NCI-H82 treated with DMSO at 0.1 percent for 48 hours (cell line): ENCODE measurements at regions not wholly inside any gene's neighbourhood (a gene's known extent, or its start where the extent isn't known, plus 50 kb on each side); places are given as distances from the start of the nearest gene placed in this dataset.
"Not testable (repeated sequence)": the region's sequence is repeated elsewhere in the genome, so short reads cannot be mapped to it uniquely, and the experiment has no call there.

Experiments
- DNase-seq: peaks from one replicate; lab custom pipeline; 2025; ENCODE audit not compliant: unreplicated experiment; lab: John Stamatoyannopoulos, UW

- no peak for DNase-seq
Measured at GRCh38 chr7:66502230-66503035, 126.2 kb upstream of the KCTD7 start.

- DNase-seq: no peak
Measured at GRCh38 chr7:66503036-66503370, 125.7 kb upstream of the KCTD7 start.

GRCh38 chr7:66503551-66504031 is 125.1 kb upstream of the KCTD7 start:
- DNase-seq: no peak

- no peak for DNase-seq
Measured at GRCh38 chr7:66504131-66504530, 124.5 kb upstream of the KCTD7 start.

GRCh38 chr7:66505009-66505408 is 123.7 kb upstream of the KCTD7 start:
- DNase-seq: no peak

- DNase-seq: no peak
Measured at GRCh38 chr7:66505531-66506451, 122.9 kb upstream of the KCTD7 start.

GRCh38 chr7:66506703-66507102 is 122.0 kb upstream of the KCTD7 start:
- DNase-seq: not testable (repeated sequence)

- DNase-seq: no peak
Measured at GRCh38 chr7:66507764-66508296, 120.9 kb upstream of the KCTD7 start.

GRCh38 chr7:66508431-66508830 is 120.2 kb upstream of the KCTD7 start:
- no peak for DNase-seq

- DNase-seq: no peak
Measured at GRCh38 chr7:66514050-66514449, 114.6 kb upstream of the KCTD7 start.

GRCh38 chr7:66517212-66517909 is 111.3 kb upstream of the KCTD7 start:
- DNase-seq: no peak

GRCh38 chr7:66518151-66518691 is 110.5 kb upstream of the KCTD7 start:
- DNase-seq: no peak

- no peak for DNase-seq
Measured at GRCh38 chr7:66521675-66522074, 107.0 kb upstream of the KCTD7 start.

- DNase-seq: no peak
Measured at GRCh38 chr7:66522518-66522917, 106.2 kb upstream of the KCTD7 start.

- no peak for DNase-seq
Measured at GRCh38 chr7:66523409-66523808, 105.3 kb upstream of the KCTD7 start.

GRCh38 chr7:66524738-66525137 is 103.9 kb upstream of the KCTD7 start:
- DNase-seq: no peak

- DNase-seq: not testable (repeated sequence)
Measured at GRCh38 chr7:66526782-66527181, 101.9 kb upstream of the KCTD7 start.

- DNase-seq: no peak
Measured at GRCh38 chr7:66528652-66529051, 100.0 kb upstream of the KCTD7 start.

GRCh38 chr7:66529883-66530610 is 98.6 kb upstream of the KCTD7 start:
- DNase-seq: no peak
